Adrenal gland (tissue), 5 donors: ENCODE measurements at regions not wholly inside any gene's neighbourhood (a gene's known extent, or its start where the extent isn't known, plus 50 kb on each side); places are given as distances from the start of the nearest gene placed in this dataset.

ENCODE experiments used
- CTCF ChIP-seq, 6 experiments: fragments of 450-650 bp in 4 of 6; fragments of 200-600 bp in 2 of 6; sonication (generic) in 1 of 6; IDR thresholded peaks; 1 replicate in 5 of 6; 2 replicates in 1 of 6; pipeline versions ENCODE4 v1.5.1 to v1.8.0; 2016 to 2021; ENCODE audit warnings: antibody characterized with exemption in 6 of 6, mild to moderate bottlenecking in 2 of 6, moderate library complexity in 1 of 6
- POLR2A ChIP-seq, 2 donors: fragments of 450-650 bp; IDR thresholded peaks; one replicate each; pipeline ENCODE4 v1.6.1; 2017; ENCODE audit warnings: antibody characterized with exemption in 2 of 2, mild to moderate bottlenecking in 2 of 2, moderate library complexity in 1 of 2
- donor health status: DM: no; HTN: no; CAD: no.

- TF ChIP-seq CTCF (IDR thresholded peaks at IDR 0.05), result no peak
- TF ChIP-seq POLR2A (IDR thresholded peaks at IDR 0.05), result no peak
Measured at GRCh38 chr6:14710421-14710820, 535.4 kb upstream of the JARID2 start.
